GM12865 (cell line): ENCODE measurements at regions not wholly inside any gene's neighbourhood (a gene's known extent, or its start where the extent isn't known, plus 50 kb on each side); places are given as distances from the start of the nearest gene placed in this dataset.

Experiments
- DNase-seq: peaks from one replicate; pipeline ENCODE4 v3.0.0; 2010; ENCODE audit warnings: low read depth
- H3K4me3 ChIP-seq: 2 replicates; pipeline ENCODE4 v1.5.1; 2011; ENCODE audit warnings: mild to moderate bottlenecking, low read depth, low read length, control low read depth
- TF ChIP-seq, protein P1 (sequence below): IDR thresholded peaks from 2 replicates; pipeline ENCODE4 v1.5.1; 2011; ENCODE audit warnings: low read length, control low read depth, low read depth, inconsistent platforms; ENCODE audit not compliant: insufficient read depth; ENCODE audit errors: missing control alignments

DNA sequence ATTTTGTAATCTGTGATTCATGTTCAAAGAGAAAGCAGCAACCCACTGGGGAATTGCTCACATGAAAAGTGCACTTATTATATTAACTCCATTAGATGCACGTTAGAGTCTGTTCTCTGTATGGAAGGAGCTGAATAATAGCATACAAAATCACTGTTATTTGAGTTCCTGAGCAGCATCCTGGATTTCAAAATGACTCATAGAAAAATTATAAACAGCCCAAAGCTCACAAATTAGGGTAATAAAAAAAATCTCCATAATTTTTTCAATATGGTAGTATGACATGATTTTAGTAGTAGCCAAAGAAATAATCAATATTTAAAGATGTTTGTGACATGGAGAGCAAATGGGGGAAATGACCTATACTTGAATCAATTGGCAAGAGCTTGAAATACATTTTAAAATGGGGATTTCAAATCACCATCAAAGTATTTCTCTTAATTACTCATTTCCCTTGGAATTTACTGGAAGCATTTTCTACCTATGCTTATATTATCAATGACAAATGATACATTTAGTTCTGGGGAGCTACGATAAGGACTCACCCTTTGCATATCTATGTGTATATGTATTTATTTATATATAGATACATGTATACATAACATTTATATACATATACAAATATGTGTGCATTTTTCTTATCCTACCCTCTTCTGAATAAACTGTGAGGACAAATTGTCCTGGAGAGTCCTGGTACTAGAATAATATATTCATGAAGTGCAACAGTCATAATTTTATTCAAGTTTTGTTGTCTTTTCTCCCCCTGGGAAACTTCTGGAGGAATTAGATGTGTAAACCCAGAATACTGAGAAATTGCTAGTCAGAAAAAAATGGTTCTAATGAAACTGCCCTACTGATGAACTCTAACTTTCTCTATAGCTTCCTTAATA, 116.3 kb downstream of the RPL22L1 start:
- no peak for DNase-seq
- TF ChIP-seq, protein P1, sequence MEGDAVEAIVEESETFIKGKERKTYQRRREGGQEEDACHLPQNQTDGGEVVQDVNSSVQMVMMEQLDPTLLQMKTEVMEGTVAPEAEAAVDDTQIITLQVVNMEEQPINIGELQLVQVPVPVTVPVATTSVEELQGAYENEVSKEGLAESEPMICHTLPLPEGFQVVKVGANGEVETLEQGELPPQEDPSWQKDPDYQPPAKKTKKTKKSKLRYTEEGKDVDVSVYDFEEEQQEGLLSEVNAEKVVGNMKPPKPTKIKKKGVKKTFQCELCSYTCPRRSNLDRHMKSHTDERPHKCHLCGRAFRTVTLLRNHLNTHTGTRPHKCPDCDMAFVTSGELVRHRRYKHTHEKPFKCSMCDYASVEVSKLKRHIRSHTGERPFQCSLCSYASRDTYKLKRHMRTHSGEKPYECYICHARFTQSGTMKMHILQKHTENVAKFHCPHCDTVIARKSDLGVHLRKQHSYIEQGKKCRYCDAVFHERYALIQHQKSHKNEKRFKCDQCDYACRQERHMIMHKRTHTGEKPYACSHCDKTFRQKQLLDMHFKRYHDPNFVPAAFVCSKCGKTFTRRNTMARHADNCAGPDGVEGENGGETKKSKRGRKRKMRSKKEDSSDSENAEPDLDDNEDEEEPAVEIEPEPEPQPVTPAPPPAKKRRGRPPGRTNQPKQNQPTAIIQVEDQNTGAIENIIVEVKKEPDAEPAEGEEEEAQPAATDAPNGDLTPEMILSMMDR, result no peak
- H3K4me3 ChIP-seq, result no peak overlapping the region

DNA sequence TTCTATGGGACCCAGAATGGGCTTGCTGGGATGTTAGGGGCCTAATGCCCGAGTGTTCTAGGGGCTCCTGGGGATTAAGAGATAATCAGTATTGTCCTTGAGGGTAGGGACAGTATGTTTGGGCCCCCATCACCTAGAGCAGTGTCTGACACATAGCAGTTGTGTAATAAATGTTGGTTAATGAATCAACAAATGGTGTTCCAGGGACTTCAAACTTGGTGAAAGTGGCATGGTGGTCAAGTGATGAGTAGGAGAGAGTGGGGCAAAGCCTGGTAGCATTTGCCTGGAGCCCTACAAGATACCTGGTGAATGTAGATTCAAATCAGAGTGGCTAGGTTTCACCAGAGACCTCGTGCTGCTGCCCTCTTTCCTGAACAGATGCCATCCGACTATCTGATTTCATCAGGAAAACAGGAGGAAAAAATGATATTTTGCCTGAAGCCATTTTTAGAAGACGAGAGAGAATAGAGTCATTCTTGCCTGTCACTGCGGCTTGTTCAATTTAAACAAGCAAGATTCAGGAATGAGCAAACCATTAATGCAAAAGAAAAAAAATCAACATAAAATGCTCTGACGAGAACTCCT, 117.3 kb downstream of the RPL22L1 start:
- TF ChIP-seq, protein P1, result no peak
- no peak for DNase-seq
- H3K4me3 ChIP-seq, result no peak overlapping the region

DNA sequence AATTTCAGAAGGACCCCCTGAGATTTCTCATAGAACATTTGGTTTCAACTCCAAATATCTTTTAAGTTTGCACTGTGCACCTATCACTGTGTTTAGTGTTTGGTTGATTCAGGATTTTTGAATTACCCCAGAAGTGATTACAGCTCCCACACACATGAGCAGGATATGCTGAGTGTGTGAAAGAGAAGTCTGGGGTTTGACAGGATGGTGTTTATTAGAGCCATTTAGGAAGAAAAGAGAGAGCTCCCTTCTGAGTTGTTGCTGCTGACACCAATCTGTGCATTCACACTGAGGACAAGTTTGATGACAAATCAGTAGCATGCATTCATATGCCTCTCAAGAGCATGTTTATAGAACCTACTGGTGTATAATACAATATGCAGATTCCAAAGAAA, 118.1 kb downstream of the RPL22L1 start:
- DNase-seq, result no peak
- H3K4me3 ChIP-seq, result no peak overlapping the region
- TF ChIP-seq, protein P1, result no peak

DNA sequence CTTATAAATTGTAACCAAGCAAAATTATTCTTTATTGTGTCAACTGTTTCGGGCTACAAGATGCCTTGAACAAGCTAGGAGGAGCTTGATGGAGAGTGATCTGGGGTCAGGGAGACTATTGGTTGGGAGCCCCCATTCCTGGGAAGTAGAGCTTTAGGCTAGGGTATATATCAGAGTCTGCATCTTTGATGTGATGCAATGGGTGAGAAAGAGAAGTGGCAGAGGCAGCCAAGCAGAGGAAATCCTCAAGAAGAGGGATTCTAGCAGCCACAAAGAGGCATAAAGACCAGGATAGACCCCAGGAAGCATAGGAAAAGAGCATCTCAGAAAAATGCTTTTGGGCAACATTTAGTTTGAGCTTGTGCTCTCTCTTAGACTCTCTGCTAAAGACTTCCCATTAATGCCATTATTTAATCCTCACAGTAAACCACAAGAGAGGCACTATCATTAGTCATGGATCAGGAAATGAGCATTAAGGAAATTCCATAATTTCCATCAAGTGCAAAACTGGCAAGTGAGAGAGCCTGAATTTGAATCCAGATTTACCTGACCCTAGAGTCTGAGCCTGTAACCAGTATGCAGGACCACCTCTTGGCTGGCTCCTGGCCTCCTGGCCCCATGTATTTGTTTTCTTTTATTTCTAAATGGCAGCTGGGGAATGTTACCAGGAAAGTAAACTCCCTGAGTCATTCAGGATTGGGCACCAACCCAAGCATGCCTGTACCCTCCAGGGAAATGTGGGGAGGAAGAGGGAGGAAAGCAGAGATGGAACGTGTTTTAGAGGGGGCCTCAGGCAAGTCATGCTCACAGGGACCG, 118.7 kb downstream of the RPL22L1 start:
- no peak for DNase-seq
- no peak overlapping the region for H3K4me3 ChIP-seq
- TF ChIP-seq, protein P1, result no peak

DNA sequence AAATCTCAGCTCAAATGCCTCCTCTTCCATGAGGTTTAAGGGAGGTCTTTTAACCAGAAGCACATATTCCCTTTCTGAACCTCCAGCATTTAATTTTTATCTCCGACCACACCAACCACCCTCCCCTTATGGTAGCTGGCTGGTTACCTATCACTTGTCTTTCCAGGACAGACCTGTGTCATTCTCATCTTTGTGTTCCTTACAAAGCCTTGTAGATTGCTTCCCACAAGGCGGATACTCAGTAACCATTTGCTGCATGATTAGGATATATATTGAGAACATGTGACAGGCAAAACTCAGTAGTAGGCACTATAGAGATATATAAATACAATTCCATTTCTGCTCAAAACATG, 119.5 kb downstream of the RPL22L1 start:
- H3K4me3 ChIP-seq, result no peak overlapping the region
- TF ChIP-seq, protein P1, result no peak
- no peak for DNase-seq

DNA sequence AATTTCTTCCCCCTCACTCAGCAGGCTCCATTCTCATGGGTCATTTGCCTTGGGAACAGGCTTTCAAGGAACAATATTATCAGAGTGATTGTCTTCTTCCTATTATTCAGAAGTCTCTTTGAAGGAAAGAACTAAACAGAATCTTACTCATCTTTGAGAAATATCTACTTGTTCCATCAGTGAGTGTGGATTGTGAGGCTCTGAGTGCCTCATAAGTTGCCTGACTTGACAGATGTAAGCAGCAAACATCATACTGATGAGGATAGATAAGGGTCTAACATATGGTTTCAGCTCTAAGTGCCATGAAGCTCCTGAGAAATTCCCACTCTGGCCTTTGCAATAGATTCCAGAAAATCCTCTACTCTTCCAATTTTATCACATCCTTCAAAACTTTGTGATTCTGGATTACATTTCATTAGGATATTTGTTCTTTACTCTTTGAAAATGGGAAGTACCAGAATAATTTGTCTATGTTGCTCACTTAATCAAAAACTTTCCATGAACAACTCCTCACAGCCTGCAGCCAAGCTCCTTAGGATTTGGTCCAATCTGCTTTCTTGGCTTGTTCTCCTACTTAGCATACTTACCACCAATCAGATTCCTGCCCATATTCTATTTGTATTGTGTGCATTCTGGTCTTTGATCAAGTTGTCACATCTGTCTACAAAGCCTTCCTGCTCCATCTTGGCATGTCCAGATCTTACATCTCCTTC, 120.1 kb downstream of the RPL22L1 start:
- no peak overlapping the region for H3K4me3 ChIP-seq
- TF ChIP-seq, protein P1, result no peak
- DNase-seq, result no peak
